Head of caudate nucleus (tissue), 42 donors: ENCODE measurements at regions not wholly inside any gene's neighbourhood (a gene's known extent, or its start where the extent isn't known, plus 50 kb on each side); places are given as distances from the start of the nearest gene placed in this dataset.

Experiments used
- DNase-seq, 42 donors: peaks; one replicate each; pipeline versions ENCODE4 v3.0.0 to v3.0.0-alpha.2; 2020 to 2021; ENCODE audit warnings: mixed read lengths in 7 of 42
- intact Hi-C: fragments of 100-400 bp; cut with DNase I; formaldehyde crosslinking; loops from one replicate; pipeline ENCODE4 v1.15.0; 2022

- intact Hi-C loops: no loop called here
- DNase-seq: no peak
These were observed 140.4 kb upstream of the ZMIZ1 start for GRCh38 chr10:78928330-78928729.

DNA sequence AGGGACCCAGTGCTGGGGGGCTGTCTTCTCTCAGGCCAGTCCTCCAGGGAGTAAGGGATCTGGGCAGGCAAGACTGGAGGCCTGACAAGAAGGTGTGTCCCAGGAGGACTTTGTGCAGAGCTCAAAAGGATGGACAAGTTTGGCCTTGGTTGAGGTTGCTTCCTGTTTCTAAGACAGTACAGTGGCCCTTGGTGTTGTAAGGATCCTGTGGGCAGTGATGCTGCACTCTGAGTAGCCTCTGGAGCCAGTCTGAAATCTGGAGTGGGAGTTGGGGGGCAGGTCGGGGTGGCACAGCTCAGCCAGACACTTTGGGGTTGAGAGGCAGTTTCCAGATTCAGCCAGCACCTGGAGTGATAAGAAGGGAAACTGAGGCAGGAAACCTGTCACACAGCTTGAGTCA is 139.2 kb upstream of the ZMIZ1 start:
- no peak for DNase-seq
- intact Hi-C loops: no loop called here

DNA sequence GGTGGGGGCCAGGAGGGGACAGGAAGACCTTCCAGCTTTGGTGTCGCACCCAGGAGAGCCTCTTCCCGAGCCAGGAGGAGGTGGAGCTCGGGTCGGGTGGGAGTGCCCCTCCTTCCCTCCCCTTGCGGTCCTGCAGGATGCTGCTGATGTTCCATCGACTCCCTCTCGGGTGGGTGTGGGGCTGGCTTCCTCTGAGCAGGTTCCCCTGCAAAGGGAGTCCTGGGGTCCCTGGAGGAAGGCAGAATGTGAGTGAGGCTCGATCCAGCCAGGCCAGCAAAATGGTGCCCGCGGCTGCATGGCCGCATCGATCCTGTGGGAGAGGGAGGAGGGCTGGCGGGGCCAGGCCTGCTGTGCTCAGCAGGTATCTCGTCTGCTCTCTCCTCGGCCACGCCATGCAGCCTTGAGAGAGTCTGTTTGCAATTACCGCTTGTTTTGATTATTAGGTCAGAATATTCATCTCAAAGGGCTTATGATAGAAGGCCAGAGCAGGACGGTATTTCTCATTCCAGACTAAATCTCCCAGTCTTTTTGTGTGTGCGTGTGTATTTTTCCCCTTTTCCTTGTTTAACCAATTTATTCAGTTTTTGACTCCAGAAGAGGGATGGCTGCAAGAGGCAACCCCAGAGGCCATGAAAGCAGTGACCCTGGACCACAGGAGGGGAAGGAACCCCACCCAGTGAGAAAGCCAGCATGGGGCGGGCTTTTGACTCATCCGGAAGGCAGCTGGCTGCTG is 137.3 kb upstream of the ZMIZ1 start:
- intact Hi-C loops: no loop called here
- DNase-seq: no peak

GRCh38 chr10:78932054-78932386 is 136.7 kb upstream of the ZMIZ1 start:
- DNase-seq: no peak
- intact Hi-C loops: no loop called here

GRCh38 chr10:78932861-78933260 is 135.9 kb upstream of the ZMIZ1 start:
- intact Hi-C loops: no loop called here
- DNase-seq: no peak

GRCh38 chr10:78933828-78934531 is 134.8 kb upstream of the ZMIZ1 start:
- intact Hi-C loops: no loop called here

GRCh38 chr10:78934532-78934898 is 134.3 kb upstream of the ZMIZ1 start:
- intact Hi-C loops: no loop called here
- DNase-seq: no peak

More at GRCh38 chr10:78933828-78934531, 134.8 kb upstream of the ZMIZ1 start:
- no peak for DNase-seq

- DNase-seq: no peak
- intact Hi-C loops: no loop called here
These were observed 133.7 kb upstream of the ZMIZ1 start for GRCh38 chr10:78934994-78935602.

DNA sequence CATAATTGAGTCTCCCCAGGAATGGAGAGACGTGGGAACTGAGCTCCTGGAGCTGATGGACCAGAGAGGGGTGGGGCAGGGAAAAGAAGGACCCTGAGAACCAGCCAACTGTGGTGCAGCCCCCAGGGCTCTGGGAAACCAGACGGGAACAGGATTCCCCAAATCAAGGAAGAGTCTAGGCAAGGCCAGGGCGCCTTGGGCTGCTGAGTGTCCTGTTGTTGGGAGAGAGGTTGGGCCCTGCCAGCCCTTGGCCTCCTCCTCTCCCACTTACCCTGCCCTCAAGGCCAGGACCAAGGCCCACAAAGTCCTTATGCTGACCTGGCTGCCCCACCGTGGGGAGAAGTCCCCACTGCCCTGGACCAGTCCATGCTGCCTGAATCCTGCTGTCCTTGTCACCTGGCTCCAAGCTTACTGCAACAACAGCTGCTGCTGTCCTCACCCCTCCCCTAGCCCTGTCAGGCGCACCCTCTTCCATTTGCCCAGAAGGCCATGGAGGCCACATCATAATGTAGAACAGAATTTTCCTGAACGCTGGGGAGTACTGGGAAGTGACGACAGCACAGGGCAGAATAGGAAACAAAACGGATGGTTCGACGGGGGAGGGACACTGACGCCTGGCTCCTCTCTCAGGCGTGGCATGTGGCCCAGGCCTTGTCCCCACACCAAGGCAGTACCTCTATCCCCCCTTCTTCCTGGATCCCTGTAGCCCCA is 132.9 kb upstream of the ZMIZ1 start:
- DNase-seq: no peak
- intact Hi-C loops: no loop called here

DNA sequence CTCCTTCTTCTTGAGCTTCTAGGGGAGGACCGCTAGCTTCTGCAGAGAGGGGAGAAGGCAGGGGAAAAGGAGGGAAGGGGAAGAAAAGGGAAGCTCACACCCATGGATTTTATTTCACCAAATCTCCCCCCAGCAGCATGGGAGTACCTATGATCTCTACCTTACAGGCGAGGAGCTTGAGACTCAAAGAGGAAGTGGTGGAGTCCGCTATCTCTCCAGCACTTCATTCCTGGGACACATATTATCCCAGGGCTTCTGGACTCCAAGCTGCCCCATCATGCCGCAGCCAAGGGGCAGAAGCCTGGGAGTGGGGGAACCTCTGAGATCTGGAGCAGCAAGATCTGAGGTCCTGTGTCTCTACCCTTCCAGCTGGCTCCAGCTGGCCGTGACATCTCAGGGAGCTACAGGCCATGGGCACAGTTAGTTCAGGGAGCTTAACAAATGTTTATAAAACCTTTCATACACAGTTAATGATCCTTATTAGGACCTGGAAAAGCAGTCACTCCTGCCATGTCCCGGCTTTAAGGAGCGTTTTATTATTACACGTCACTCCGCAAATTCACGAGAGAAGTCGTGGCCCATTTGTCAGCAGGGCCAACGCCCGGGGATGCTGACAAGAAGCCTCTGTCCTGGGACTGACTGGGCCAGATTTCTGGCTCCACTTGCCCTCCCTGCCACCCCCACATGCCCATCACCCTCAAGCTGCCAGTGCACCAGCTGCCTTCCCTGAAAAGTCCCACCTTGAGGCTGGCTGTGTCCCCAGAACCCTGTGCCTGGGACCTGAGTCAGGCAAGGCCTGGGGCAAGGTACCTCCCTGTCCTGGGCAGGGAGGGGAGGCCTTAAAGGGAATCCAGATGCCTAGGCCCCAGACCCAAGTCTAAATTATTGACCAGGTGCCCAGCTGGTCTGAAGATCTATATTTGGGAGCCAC is 132.1 kb upstream of the ZMIZ1 start:
- intact Hi-C loops: no loop called here
- no peak for DNase-seq

- DNase-seq: no peak
- intact Hi-C loops: no loop called here
These were observed 131.4 kb upstream of the ZMIZ1 start for GRCh38 chr10:78937393-78937792.

- intact Hi-C loops: no loop called here
- no peak for DNase-seq
These were observed 130.7 kb upstream of the ZMIZ1 start for GRCh38 chr10:78937800-78938694.

DNA sequence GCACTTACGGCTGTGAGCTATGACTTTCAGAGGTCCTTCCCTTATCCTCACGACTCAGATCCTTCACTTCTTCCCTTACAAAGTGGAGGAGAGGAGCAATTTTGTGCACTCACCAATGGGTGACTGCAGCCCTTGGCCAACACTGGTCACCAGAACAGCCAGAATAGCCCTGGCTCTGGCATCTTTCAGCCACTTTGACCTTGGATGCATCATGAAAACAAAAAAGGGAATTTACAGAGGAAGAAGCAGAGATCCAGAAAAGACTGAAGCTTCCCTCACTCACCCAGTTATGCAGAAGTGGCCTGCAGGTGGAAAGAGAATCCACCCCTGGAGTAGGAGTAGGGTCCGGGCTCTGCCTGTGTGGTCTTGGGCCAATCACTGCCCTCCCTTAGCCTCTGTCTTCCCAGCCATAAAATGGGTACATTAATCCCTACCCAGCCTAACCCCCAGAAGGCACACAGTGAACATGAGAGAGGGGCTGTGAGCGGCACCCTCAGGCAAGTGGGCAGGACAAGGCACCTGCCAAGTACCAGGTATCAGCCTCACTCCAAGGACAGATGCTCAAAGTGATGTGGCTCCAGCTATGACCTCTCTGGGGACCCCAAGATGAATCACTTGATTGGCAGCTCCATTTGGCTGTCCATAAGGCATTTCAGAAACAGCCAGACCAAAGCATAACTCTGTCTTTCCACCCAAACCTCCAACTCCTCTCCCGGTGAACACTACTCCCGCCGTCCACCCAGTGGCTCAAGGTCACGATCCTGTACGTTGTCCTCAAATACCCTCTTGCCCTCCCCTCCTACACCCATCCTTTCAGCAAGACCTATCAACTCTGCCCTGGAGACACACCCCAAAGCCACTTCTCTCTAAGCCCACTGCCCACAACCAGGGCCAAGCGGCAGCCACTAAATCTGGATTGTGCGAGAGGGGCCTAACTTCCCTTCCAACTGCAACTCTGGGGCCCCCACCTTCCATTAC is 129.8 kb upstream of the ZMIZ1 start:
- intact Hi-C loops: no loop called here
- no peak for DNase-seq

DNA sequence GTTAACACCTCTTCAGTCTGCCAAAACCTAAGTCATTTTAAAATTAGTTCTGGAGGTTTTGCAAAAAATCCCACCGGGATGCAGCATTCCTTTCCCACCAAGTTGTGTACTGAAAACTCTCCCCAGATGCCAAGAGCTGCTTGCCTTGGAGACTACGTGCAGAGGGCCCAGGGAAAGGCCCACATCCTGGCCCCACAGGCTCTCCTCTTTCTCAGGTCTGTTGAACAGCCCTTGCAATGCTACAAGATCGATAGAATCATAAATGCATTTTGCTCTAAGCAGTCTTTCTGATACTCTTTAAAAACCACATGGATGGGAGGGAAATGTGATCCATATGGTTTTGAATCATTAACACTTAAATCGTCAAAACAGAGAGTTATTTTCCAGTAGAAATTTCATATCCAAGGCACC is 126.7 kb upstream of the ZMIZ1 start:
- intact Hi-C loops: no loop called here
- no peak for DNase-seq

- DNase-seq: peak in 22 of 42 donors; percentile 14 to 60 (median 30)
- intact Hi-C loops: no loop called here
These were observed 123.9 kb upstream of the ZMIZ1 start for GRCh38 chr10:78944723-78945312.

GRCh38 chr10:78945838-78946237 is 122.9 kb upstream of the ZMIZ1 start:
- intact Hi-C loops: no loop called here

More at GRCh38 chr10:78945838-78946237, 122.9 kb upstream of the ZMIZ1 start:
- DNase-seq: no peak
